Activated CD4-positive, alpha-beta T cell treated with anti-CD3 and anti-CD28 coated beads for 24 hours (primary cell): ENCODE measurements at regions not wholly inside any gene's neighbourhood (a gene's known extent, or its start where the extent isn't known, plus 50 kb on each side); places are given as distances from the start of the nearest gene placed in this dataset.

ENCODE experiments used
- DNase-seq, 2 donors: peaks; one replicate each; pipeline ENCODE4 v3.0.0-alpha.2; 2020; ENCODE audit warnings: low read depth in 2 of 2

DNA sequence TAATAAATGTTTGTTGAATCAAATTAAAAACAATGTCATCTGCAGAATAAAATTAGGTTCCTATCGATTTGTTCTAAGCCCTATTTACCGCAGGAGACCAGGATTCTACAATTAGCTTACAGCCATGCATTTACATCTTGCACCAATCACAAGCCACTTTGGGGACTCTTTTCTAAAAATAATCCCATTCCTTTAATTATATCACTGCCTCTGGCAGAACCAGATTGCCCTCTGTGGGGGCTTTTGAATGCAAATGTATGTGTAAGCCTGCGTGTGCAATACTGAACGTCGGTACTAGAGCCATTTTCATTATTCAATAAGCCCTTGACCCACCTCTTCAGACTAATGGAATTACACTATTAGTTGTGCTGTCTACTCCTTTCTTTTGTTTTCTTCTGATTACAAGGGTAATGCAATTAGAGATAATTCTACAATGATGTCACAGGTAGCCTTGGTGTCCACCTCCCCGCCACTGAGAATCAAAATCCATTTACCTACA, 391.3 kb upstream of the XYLT1 start:
- DNase-seq: no peak

- DNase-seq: no peak
Observed at GRCh38 chr16:17858061-17858460, 387.3 kb upstream of the XYLT1 start.

DNA sequence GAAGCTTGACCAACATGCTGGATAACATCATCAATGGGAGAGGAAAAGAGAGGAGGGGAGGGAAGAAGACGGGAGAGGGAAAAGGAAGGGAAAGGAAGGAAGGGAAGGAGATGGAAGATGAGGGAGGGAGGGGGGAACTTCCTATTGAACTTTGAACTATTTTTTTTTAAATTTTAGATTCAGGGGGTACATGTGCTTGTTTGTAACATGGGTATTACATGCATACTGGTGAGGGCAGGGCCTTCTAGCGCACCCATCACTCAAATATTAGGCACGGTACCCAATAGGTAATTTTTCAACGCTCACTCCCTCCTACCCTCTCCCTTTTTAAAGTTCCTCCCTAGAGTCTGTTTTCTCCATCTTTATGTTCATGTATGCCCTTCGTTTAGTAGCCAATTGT, 383.2 kb upstream of the XYLT1 start:
- DNase-seq: no peak

GRCh38 chr16:17852977-17853702, 382.4 kb upstream of the XYLT1 start:
- DNase-seq: no peak

DNA sequence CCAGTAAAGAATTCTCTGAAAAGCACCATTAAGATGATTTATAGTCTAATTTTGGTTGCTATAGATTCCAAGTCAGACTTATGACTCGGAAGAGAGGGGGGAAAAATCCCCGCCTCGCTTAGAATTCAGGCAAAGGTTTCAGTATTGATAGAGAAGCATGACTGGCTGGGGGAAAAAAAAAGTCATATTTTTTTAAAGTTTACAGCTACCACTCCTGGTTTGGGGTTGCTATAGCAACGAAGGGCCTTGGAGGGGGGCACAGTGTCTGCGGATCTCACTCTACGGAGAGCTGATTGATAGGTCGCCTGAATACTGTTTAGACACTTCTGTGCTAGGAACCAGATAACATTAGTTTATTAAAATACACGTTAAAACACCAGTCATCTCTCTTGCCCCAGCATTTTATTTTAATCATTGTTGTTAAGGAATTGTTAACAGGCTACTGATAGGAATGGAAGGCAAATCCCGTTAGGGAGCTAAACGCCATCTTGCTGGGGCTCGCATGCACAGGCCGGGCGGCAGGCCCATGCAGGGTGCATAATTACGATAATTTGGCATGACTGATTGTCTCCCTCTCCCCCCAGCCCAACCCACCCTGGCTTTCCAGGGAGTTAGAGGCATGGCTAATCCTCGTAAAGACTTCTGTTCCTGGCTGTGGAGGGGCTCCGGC, 380.0 kb upstream of the XYLT1 start:
- DNase-seq: no peak

DNA sequence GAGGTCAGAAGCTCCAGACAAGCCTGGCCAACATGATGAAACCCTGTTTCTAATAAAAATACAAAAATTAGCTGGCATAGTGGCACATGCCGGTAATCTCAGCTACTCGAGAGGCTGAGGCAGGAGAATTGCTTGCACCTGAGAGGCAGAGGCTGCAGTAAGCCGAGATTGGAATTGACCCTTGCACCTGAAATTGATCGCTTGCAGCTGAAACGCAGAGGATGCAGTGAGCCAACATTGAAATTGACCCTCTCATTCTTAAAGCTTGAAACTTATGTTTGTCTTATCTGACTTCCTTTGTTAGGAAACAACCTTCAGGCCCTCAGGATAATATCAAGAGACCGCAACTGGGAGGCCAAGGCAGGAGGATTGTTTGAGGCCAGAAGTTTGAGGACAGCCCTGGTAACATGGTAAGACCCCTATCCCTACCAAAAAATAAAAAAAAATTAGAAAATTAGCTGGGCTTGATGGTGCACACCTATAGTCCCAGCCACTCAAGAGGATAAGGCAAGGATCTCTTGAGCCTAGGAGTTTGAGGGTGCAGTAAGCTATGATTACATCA, 376.6 kb upstream of the XYLT1 start:
- no peak for DNase-seq

DNA sequence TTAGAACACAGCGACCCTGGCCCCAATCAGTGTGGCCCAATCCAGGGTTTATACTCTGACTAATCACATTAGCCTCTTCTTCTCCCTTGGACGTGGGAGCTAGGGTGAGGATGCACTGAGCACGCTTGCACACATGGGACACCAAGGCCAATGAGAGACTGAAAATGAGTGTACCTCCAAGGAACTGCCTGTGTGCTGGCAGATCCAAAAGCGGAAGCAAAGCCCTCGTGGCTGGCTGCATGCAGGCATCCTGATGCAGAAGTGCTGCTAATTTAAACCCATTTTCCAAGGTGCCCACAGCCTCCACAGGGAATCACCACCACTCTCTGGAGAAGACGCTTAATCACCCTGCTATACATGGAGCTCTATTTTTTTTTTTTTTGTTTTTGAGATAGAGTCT, 375.3 kb upstream of the XYLT1 start:
- no peak for DNase-seq

DNA sequence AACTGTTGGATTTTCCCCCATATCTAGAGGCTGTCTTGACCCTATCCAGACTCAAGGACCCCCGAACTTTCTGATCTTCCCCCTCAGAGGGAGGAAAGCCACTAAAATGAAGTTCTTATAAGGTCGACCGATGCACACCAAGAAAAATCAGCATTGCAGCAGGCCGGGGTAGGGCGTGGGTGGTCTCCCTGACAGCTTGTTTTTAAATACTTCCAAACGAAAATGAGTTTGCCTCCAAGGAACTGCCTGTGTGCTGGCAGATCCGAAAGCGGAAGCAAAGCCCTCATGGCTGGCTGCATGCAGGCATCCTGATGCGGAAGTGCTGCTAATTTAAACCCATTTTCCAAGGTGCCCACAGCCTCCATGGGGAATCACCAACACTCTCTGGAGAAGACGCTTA, 374.3 kb upstream of the XYLT1 start:
- no peak for DNase-seq

DNA sequence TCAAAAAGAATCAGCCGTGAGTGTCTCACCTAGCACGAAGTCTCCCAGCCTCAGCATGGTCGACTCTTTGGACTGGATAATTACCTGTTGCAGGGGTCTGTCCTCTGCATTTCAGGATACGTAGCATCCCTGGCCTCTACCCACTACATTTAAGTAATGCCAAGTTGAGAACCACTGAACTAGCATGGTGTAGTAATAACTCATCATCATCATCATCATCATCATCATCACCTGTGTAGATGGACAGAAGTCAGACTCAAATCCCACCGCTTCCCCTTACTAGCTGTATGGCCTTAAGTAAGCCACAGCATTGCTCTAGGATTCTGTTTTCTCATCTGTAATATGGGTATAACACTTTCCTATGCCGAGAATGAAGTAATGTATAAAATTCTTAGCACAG, 373.1 kb upstream of the XYLT1 start:
- DNase-seq: no peak

DNA sequence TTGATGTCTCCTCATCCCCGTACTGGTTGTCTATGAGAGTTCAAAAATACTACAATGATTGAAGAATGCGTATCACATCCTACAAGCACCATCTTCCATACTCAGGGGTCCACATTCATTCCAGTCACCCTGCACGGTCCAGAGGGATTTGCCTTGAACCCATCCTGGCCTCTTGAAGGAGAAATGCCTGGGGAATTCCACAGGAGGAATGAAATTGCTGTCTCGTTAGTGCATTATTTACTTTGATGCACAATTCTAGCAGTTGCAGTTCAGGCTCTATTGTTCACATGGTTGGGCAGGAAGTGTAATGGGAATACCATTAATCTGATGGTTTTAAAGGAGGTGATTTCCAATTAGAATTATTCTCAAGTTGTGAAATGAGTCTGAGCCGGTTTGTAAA, 369.1 kb upstream of the XYLT1 start:
- no peak for DNase-seq

DNA sequence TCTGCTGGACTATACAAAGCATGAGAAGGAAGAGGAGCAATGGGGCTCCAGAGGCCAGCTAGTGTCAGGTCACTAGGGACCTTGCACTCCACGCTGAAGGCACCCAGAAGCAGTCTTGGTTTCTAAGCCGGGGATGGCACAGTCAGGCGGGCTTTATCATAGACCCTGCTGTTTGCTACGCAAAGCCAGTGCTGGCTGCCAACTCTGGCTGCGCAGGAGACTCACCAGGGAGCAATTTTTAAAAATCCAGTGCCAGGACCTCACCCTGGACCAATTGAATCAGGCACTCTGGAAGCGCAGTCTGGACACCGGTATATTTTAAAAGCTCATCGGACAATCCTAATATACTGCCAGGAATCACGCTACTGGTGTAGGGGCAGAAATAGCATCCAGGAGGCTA, 368.5 kb upstream of the XYLT1 start:
- DNase-seq: no peak

- DNase-seq: no peak
Observed at GRCh38 chr16:17836868-17837602, 366.3 kb upstream of the XYLT1 start.

- no peak for DNase-seq
Observed at GRCh38 chr16:17835118-17835876, 364.5 kb upstream of the XYLT1 start.

DNA sequence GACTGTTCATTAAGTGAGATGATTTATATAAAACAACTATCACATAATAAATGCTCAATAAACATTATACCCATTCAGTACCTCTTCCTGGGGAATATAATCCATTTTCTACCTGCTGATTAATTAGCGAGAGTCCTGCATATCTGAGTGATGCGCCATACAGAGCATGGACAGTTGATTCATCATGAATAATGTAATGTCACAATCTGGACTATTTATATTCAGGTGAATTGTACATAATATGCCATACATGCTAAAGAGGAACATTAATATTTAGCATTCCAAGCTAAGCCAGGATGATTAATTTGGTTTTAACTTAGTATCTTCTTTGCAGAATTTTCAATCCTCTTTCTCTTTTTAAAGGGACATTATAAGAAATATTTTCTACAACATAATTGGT, 362.0 kb upstream of the XYLT1 start:
- DNase-seq: no peak

DNA sequence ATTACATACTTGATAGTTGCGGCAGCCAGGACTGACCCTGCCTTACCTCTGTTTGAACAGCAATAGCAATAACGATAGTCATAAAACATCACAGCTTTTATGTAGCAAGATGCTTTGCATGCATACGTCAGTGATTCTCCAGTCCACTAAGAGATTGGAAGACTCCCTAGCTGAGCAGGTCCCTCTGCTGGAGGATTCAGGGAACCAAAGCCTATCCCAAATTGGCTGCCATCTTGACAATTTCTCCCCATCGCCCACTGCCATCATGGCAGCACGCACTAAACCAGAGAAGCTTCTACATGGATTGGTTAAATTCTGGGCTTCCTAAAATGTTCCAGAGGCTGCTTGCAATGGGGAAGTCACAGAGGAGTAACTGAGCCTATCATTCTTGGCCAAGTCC, 360.6 kb upstream of the XYLT1 start:
- DNase-seq: no peak

- DNase-seq: no peak
Observed at GRCh38 chr16:17830651-17831050, 359.9 kb upstream of the XYLT1 start.

- DNase-seq: no peak
Observed at GRCh38 chr16:17829811-17830210, 359.1 kb upstream of the XYLT1 start.

DNA sequence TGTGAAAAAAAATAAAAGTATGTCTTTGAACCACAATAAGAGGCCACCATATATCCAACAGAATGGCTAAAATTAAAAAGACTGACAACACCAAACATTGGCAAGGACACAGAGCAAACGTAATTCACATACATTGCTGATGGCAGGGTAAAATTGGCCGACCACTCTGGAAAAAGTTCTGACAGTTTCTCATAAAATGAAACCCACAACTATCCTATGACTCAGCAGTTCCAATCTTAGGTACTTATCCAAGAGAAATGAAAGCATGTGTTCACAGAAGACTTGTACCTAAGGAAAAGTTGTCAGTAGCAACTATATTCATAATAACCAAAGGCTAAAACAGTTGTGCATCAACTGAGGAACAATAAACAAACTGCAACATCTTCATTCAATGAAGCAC, 357.3 kb upstream of the XYLT1 start:
- no peak for DNase-seq

GRCh38 chr16:17827313-17827712, 356.6 kb upstream of the XYLT1 start:
- no peak for DNase-seq

GRCh38 chr16:17817943-17818342, 347.2 kb upstream of the XYLT1 start:
- no peak for DNase-seq

DNA sequence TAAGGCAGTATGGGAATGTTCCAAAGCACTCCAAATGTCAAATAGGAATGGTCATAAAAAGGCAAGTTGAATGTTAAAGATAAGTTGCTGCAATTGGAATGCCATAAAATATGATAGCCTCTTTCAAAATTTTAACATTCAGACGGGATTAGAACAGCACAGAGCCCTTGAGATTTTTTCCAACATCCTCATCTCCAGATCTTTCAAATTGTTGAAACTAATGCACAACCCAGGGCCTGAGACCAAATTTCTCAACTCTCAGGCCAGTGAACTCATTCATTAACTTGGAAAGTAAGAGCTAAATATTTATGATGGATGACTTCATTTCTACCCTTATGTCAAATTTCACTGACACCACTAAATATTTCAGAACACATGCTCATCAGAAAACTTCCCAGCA, 346.5 kb upstream of the XYLT1 start:
- no peak for DNase-seq

DNA sequence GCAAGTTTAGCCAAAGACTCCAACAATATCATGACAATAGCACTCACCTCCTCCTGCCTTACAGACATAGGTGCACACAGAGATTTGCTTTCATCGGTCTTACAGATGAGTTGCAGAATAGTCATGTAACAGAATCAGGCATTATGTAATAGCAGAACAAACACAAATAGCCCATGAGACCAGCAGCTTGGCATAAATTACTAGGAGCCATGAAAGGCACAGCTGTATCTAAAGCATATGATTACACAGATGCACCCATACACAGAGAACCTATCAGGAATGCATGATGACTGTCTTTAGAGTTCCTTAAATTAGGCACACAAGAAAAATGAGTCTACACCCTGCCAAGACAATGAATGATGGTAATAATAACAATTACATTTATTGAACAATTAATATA, 342.0 kb upstream of the XYLT1 start:
- no peak for DNase-seq
